H7 (cell line): ENCODE measurements at regions not wholly inside any gene's neighbourhood (a gene's known extent, or its start where the extent isn't known, plus 50 kb on each side); places are given as distances from the start of the nearest gene placed in this dataset.
A peak's percentile ranks its signal among the peaks of the same experiment; 100 is the strongest.
"Not testable (repeated sequence)": the region's sequence is repeated elsewhere in the genome, so short reads cannot be mapped to it uniquely, and the experiment has no call there.

Source experiments
- DNase-seq: peaks from one replicate; pipeline ENCODE4 v3.0.0; 2012
- H3K27me3 ChIP-seq: 2 replicates; pipeline ENCODE4 v1.6.0; 2011; ENCODE audit warnings: mild to moderate bottlenecking, low read length; ENCODE audit not compliant: control insufficient read depth, insufficient read depth
- H3K36me3 ChIP-seq: replicated peaks from 2 replicates; pipeline ENCODE4 v1.5.1; 2011; ENCODE audit warnings: low read length; ENCODE audit not compliant: control insufficient read depth, insufficient read depth
- H3K4me3 ChIP-seq: 2 replicates; pipeline ENCODE4 v1.5.1; 2011; ENCODE audit warnings: low read depth, mild to moderate bottlenecking, control low read depth, low read length, moderate library complexity; ENCODE audit not compliant: insufficient read depth

DNA sequence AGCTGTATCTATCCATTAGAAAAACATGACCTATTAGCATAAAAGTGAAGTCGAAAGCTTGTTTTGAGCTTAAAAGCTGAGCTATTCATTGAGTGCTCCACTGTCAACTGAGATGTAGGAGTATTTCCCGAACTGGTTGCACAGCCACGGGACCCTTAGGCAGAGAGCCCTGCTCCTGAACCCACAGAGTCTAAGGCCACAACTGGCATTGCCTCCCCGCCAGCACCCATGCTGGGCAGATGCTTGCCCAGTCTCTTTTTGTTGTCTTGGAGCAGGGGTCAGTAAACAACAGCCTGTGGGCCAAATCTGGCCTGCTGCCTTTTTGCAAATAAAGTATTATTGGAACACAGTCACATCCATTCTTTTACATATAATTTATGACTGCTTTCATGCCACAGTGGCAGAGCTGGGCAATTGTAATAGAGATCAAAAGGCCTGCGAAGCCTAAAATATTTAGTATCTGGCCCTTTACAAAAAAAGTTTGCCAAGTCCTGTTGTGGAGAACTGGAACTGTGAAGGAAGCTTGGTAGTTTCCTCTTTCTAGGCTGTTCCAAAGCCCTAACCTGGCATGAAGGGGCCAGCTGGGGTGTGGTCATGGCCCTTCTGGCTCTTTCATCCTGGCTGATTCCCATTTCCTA is 58.4 kb upstream of the WAPL start:
- no peak for DNase-seq
- Histone ChIP-seq H3K4me3 (no peak overlapping the region), H3K36me3 (no peaks in the 10 kb centered on the region), H3K27me3 (no peaks in the 10 kb centered on the region)

DNA sequence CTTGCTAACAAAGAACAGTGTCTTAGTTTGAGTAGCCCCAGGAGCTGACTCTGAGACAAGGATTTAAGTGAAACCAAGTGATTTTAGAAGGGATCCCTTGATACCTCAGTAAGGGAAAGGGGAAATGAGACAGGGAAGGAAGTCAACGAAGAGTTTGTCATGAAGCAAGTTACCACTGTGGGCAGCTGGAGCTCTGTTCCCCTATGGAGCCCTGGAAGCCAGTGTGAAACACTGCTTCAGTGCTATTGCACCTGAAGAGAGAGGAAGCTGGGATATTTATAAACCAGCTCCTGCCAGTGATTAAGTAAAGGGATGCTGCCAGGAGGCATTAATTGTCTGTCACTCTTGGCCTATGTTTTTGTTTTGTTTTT is 58.9 kb upstream of the WAPL start:
- Histone ChIP-seq H3K36me3 (no peaks in the 10 kb centered on the region), H3K27me3 (no peaks in the 10 kb centered on the region), H3K4me3 (no peak overlapping the region)
- DNase-seq = no peak

DNA sequence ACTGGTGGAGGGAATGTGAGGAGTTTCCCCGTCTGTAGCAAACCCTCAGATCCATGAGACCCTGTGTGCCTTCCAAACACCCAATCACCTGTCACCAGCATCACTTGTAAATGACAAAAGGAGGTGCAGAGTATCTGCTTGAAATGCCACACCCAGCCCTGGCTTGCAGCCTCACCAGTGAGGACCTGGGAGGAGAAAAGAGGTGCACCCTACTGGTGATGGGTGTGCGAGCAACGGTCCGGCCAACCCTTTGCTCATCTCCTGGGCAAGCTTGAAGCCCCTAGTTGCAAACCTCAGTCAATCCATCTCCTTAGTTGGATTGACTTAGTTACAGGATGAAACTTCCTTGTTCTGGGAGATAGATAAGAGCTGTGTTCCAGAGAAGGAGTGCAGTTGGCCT is 62.4 kb upstream of the WAPL start:
- H3K36me3 ChIP-seq = no peaks in the 10 kb centered on the region
- peak; percentile 64 for DNase-seq
- no peaks in the 10 kb centered on the region for H3K27me3 ChIP-seq
- H3K4me3 ChIP-seq = no peak overlapping the region

DNA sequence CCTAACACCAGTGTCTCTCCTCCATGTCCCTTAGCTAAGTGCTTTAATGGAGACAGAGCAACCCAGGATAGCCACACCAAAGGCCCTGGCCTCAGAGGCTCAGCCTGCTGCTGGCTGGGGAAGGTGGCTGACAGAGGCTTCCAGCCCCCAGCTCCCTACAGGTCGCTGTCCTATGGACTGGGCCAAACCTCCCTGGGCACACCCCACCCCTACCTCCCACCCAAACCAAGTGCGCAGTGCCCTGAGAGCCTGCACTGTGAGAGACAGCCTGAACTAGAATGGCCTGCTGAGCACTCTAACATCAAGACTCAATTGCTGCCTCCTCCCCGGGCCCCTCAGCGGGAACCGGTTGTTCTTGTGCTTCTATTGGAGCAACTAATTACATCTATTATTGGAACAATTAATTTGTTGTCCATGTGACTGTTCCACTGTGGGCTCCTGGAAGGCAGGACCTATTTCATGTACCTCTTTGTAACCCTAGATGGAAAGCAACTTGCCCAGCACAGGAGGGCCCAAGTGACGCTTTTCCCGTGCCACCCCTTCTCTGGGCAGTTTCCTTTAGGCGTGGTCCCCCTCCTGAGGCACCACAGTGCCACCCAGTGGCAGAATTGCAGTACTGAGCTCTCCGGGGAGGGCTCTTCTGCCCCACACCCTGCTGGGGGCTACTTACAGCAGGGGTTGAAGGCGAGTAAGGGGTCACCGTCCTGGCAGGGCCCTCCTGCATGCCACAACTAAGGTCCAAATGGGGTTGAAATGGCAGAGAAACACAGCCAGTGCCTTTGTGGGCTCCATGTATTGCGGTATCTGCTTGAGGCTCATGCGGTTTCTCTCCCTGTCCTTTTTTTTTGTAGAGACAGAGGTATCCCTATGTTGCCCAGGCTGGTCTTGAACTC is 63.7 kb upstream of the WAPL start:
- H3K4me3 ChIP-seq = no peak overlapping the region
- no peaks in the 10 kb centered on the region for H3K36me3 ChIP-seq
- H3K27me3 ChIP-seq = no peaks in the 10 kb centered on the region
- DNase-seq = peak; percentile 90

DNA sequence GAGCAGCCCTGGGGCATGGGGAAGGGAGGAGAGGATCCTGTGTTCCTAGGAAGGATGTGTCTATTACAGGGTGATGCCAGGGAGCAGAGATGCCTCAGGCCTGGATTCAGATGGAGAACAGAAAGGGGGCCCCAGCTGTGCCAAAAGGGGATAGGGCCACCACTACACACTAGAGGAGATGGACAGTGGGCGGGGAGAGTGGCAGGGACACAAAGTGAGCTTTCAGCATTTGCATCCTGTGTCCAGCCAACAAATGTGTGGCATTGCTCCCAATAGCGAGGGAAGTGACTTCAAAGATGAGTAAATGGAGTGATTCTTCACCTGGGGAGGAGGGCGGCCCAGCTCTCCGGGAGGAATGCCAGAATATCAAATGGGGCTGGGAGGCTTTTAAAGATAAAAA is 64.9 kb upstream of the WAPL start:
- Histone ChIP-seq H3K4me3 (no peak overlapping the region), H3K36me3 (no peaks in the 10 kb centered on the region), H3K27me3 (no peaks in the 10 kb centered on the region)
- DNase-seq = no peak

DNA sequence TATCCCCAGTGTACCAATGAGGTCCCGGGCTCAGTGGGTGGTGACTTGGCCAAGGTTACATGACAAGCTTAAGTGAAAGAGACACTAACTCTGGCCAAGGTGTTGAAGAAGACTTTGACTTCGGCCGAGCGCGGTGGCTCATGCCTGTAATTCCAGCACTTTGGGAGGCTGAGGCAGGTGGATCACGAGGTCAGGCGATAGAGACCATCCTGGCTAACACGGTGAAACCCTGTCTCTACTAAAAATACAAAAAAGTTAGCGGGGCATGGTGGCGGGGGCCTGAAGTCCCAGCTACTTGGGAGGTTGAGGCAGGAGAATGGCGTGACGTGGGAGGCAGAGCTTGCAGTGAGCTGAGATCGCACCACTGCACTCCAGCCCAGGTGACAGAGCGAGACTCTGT is 65.6 kb upstream of the OPN4 start:
- not testable (repeated sequence) for DNase-seq, H3K36me3 ChIP-seq, H3K27me3 ChIP-seq, H3K4me3 ChIP-seq

DNA sequence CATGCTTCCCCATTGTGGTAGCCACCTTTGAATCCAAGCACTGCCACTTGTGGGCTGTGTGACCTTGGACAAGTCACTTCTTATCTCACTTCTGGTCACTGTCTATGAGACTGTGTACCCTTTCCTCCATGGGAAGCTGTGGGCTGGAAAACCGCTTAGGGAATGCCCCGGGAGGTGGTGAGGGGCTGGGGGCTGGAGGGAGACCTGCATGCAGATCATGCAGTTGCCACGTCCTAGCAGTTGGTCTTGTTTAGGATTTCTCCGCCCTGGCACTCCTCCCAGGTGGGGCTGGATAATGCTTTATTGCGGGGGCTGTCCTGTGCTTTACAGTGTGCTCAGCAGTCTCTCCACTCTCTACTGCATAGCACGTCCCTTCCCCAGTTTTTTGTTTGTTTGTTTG is 62.9 kb upstream of the OPN4 start:
- Histone ChIP-seq H3K4me3 (no peak overlapping the region), H3K36me3 (no peaks in the 10 kb centered on the region), H3K27me3 (no peaks in the 10 kb centered on the region)
- DNase-seq = no peak

DNA sequence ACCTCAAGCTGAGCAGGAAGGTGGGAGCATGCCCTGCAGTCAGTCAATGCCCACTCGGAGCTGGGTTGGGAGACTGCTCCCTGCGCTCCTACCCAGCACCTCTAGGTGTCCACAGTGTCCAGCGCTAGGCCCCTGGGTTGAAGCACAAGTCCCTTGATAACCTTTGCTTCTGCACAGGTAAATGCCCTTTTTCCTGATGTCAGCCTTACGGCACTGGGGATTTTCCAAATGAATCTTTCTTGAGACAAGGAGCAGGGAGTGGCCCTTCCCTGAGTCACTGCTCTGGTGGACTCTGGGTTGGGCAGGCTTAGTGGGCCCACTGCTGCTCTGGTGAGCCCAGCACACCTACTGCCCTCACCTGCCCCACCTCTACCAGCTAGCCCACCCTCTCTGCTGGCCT is 61.9 kb upstream of the OPN4 start:
- peak; percentile 57 for DNase-seq
- H3K36me3 ChIP-seq = no peaks in the 10 kb centered on the region
- H3K27me3 ChIP-seq = no peaks in the 10 kb centered on the region
- H3K4me3 ChIP-seq = no peak overlapping the region

DNA sequence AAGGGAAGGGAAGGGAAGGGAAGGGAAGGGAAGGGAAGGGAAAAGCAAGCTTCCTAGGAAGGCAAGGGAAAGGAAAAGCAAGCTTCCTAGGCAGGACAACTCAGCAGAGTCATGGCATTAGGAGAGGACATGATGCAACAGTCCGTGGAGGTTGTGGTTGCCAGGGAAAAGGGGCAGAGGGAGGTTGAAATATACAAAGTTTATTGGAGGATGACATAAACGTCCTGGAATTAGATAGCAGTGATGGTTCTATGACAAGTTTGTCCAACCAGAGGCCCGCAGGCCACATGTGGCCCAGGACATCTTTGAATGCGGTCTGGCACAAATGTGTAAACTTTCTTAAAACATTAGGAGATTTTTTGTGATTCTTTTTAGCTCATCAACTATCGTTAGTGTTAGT is 59.8 kb upstream of the OPN4 start:
- DNase-seq = no peak
- no peaks in the 10 kb centered on the region for H3K36me3 ChIP-seq
- no peaks in the 10 kb centered on the region for H3K27me3 ChIP-seq
- no peak overlapping the region for H3K4me3 ChIP-seq

DNA sequence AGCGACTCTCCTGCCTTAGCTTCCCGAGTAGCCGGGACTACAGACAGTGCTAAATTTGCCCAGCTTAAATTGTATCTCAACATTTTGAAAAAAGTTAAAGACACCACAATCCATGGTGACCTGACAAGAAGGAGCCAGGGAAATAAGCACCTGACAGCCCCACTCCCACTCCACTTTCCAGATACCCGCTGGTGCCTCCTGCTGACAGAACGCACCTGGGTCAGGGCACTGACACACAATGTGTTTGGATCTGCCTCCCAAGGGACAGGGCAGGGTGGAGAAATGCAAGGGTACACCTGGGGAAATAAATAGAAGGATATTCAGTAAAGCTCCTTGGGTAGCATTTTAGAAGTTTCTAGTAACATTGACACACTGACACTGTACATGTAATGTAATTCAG is 58.9 kb upstream of the OPN4 start:
- no peaks in the 10 kb centered on the region for H3K36me3 ChIP-seq

DNA sequence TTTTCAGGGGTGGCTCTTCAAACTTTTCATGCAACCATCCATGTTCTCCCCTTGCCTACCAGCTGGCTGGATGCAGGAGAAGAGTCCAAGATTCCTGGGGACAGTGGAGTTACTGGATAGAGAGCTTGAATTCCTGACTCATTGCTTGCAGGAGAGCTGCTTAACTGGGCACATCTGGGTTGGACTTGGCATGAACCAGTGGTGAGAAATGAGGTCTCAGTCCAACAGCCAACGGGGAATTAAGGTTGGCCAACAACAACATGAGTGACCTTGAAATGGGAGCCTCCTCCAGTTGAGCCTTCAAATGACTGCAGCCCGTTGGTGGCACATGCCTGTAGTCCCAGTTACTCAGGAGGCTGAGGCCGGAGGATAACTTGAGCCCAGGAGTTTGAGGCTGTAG is 58.1 kb upstream of the OPN4 start:
- Histone ChIP-seq H3K27me3 (no peaks in the 10 kb centered on the region), H3K4me3 (no peak overlapping the region), H3K36me3 (no peaks in the 10 kb centered on the region)
- no peak for DNase-seq

More for the DNA sequence above, 58.9 kb upstream of the OPN4 start:
- no peak for DNase-seq
- Histone ChIP-seq H3K4me3 (no peak overlapping the region), H3K27me3 (no peaks in the 10 kb centered on the region)

DNA sequence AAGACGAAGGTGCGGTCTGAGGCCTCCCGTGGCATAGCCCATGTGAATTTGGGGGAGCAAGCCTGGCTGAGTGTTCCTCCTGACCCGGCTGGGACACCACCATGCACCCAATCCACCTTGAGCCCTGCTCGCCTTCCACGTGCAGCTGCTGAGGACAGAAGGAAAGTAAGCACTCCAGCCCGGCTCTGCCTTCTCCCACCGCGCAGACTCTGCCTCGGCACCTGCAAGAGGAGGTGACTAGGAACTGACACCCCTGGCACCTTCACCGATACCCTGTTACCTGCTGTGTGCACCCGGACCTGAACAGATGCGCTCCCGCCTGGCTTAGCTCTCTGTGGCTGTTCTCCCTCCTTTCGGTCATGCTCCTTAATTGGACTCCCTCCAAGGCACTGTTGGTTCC is 57.0 kb upstream of the OPN4 start:
- Histone ChIP-seq H3K4me3 (no peak overlapping the region), H3K36me3 (no peaks in the 10 kb centered on the region), H3K27me3 (no peaks in the 10 kb centered on the region)
- DNase-seq = no peak

DNA sequence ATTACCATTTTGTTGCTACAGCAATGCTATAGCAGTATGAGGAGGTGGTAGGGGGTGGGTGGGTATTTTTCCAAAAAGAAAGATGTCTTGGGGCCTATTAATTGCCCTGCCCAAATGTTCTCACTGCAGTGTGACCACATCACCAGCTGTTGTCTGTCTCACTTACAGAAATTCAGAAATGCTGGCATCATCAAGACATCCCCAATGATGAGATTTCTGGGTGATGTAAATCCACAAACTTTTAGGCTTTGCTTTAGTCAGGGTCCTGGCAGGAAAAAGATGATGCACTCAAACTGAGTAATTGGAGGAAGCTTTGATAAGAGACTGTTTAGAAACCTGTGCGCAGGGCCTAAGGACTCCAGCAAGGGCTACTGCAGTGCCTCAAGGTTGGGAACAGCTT is 56.2 kb upstream of the OPN4 start:
- Histone ChIP-seq H3K36me3 (no peaks in the 10 kb centered on the region), H3K4me3 (no peak overlapping the region), H3K27me3 (no peaks in the 10 kb centered on the region)
- DNase-seq = no peak

DNA sequence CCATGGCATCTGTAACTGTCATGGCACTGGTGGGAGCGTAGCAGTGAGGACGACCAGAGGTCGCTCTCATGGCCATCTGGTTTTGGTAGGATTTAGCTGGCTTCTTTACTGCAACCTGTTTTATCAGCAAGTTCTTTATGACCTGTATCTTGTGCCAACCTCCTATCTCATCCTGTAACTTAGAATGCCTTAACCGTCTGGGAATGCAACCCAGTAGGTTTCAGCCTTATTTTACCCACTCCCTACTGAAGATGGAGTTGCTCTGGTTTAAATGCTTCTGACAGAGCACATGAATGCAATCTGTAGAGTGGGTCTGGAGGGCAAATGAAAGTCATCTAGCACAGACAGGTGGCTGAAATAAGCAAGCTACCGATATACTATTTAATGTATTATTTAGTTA is 55.3 kb upstream of the OPN4 start:
- Histone ChIP-seq H3K4me3 (no peak overlapping the region), H3K36me3 (no peaks in the 10 kb centered on the region), H3K27me3 (no peaks in the 10 kb centered on the region)
- DNase-seq = no peak

DNA sequence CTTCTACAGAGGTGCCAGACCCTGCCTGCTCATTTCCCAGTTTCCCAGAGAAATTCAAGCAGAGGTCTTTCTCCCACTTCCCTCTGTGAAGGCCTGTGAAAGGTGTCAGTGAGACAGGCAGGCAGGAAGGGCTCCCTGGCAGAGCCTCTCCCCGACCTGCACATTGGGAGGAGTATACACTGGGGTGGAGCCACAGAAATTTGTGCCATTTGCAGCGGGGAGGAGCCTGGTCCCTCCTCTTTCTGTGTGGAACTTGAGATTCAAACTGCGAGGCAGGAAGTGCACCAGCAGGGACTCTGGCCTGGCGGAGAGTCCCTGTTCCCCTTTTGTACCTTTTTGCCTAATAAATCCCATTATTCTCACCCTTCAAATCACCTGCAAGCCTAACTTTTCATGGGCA is 54.6 kb upstream of the OPN4 start:
- DNase-seq = peak; percentile 76
- H3K27me3 ChIP-seq = no peaks in the 10 kb centered on the region
- H3K4me3 ChIP-seq = no peak overlapping the region
- no peaks in the 10 kb centered on the region for H3K36me3 ChIP-seq
